ENCODE measurements at regions not wholly inside any gene's neighbourhood (a gene's known extent, or its start where the extent isn't known, plus 50 kb on each side); places are given as distances from the start of the nearest gene placed in this dataset.

- no peak for TF ChIP-seq POLR2A (IDR thresholded peaks at IDR 0.05)
- TF ChIP-seq CTCF (IDR thresholded peaks at IDR 0.05), result no peak
Observed at GRCh38 chr16:13313351-13313750, 412.0 kb downstream of the SHISA9 start.

Data from sigmoid colon (tissue), 3 donors.